Thyroid gland (tissue), 4 donors: ENCODE measurements at regions not wholly inside any gene's neighbourhood (a gene's known extent, or its start where the extent isn't known, plus 50 kb on each side); places are given as distances from the start of the nearest gene placed in this dataset.

Source experiments
- CTCF ChIP-seq, 6 experiments: fragments of 200-600 bp in 3 of 6; fragments of 450-650 bp in 3 of 6; sonication (generic) in 3 of 6; IDR thresholded peaks; one replicate each; pipeline ENCODE4 v1.5.1; 2016 to 2019; ENCODE audit warnings: antibody characterized with exemption in 6 of 6, mild to moderate bottlenecking in 2 of 6, inconsistent platforms in 1 of 6, moderate library complexity in 1 of 6
- POLR2A ChIP-seq, 2 donors: fragments of 450-650 bp; IDR thresholded peaks; one replicate each; pipeline ENCODE4 v1.6.1; 2017; ENCODE audit warnings: antibody characterized with exemption in 2 of 2, mild to moderate bottlenecking in 2 of 2, moderate library complexity in 1 of 2

- no peak for TF ChIP-seq CTCF (IDR thresholded peaks at IDR 0.05)
- TF ChIP-seq POLR2A (IDR thresholded peaks at IDR 0.05), result no peak
These were observed 823.1 kb downstream of the TLR4 start for GRCh38 chr9:118527261-118527660.
